ENCODE measurements at regions not wholly inside any gene's neighbourhood (a gene's known extent, or its start where the extent isn't known, plus 50 kb on each side); places are given as distances from the start of the nearest gene placed in this dataset.
A peak's percentile ranks its signal among the peaks of the same experiment; 100 is the strongest.
"Not testable (repeated sequence)": the region's sequence is repeated elsewhere in the genome, so short reads cannot be mapped to it uniquely, and the experiment has no call there.

DNA sequence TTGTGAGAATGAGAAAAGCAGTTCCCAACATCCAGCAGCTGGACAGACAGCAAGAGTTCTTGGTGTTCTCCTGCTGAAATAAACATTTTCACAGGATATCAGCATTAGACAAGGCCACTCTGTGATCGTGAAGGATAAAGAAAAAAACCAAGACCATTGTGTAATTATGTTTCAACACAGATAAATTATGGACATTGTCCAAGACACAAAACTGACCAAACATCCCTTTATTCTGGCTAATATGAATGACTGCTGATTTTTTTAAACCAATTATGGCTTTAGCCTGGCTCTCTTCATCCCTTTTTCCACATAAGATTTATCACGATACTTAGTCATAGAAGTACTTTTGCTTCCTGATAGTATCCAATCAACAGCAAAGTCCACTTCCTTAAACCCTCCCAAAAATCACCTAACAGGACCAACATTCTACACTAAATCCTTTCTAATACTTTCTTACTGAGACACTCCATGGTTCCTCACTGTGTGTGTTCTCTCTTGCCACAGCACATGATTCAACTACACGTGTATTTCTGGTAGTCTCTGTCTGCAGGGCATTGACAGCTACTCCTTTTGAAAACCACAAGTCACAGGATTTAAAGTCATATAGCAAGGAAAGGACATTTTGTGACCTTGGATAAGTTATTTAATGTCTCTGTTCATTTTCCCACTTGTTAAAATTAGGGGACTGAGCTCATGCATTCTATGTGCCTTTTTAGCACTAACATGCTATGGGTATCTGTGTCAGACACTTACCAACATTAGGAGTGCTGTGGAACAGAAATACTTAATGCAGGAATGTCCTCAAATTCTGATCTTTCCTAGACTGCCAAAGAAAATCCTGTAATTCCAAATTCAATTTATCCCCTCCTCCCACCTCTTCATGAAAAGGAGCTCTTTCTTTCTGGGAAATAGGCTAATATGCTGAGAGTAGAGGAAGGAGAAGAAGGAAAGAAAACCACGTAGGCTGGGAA, 137.2 kb upstream of the PGRMC2 start:
- H3K4me3 ChIP-seq: no peak overlapping the region
- no peaks in the 10 kb centered on the region for H3K9me3 ChIP-seq
- H3K4me1 ChIP-seq: peaks cover 18% of the 10 kb centered on the region
- no peaks in the 10 kb centered on the region for H3K36me3 ChIP-seq
- no peaks in the 10 kb centered on the region for H3K27me3 ChIP-seq
- TF ChIP-seq CTCF (IDR thresholded peaks at IDR 0.05): no peak
- no peak for TF ChIP-seq POLR2AphosphoS5 (IDR thresholded peaks at IDR 0.05)
- WGBS: 62% methylated on average over 4 of the region's 4 CpGs
- no peak for DNase-seq (ENCODE audit: low spot score in 2 of 2)
- H3K27ac ChIP-seq: no peak overlapping the region

DNA sequence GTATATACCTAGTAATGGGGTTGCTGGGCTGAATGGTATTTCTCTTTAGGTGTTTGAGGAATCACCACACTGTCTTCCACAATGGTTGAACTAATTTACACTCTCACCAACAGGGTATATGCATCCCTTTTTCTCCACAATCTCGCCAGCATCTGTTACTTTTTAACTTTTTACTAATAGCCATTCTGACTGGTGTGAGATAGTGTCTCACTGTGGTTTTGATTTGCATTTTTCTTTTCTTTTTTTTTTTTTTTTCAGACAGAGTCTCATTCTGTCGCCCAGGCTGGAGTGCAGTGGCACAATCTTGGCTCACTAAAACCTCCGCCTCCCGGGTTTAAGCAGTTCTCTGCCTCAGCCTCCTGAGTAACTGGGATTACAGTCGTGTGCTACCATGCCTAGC, 134.7 kb upstream of the PGRMC2 start:
- H3K4me1 ChIP-seq: peaks cover 14% of the 10 kb centered on the region
- not testable (repeated sequence) for DNase-seq (ENCODE audit: low spot score in 2 of 2); H3K4me3 ChIP-seq; H3K9me3 ChIP-seq; H3K27ac ChIP-seq; H3K36me3 ChIP-seq; H3K27me3 ChIP-seq
- 89% methylated on average over 5 of the region's 5 CpGs for WGBS

DNA sequence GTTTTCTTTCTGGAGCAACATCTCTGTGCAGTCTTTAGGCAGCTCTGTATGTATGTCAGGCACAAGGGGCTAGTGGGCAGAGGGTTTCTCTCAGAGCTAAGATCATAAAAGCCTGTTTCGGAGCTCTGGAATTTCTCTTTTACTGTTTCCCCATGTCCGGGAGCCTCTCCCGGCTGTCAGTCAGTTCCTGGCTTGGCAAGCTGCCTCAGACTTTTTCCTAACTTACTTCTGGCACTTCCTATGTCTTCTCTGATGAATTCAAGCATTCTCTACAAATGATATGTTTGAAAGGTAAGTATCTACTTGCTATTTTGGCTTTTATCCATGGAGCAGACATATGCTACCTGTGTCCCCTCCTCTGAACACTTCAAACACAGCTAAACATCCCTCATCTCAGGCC, 129.3 kb upstream of the PGRMC2 start:
- Histone ChIP-seq H3K27me3 (no peaks in the 10 kb centered on the region), H3K4me3 (no peak overlapping the region), H3K4me1 (peaks cover 3% of the 10 kb centered on the region), H3K9me3 (peaks cover 4% of the 10 kb centered on the region), H3K36me3 (no peaks in the 10 kb centered on the region), H3K27ac (no peak overlapping the region)
- no peak for DNase-seq (ENCODE audit: low spot score in 2 of 2)
- TF ChIP-seq POLR2AphosphoS5 (IDR thresholded peaks at IDR 0.05): no peak
- 16% methylated on average over 3 of the region's 3 CpGs for WGBS

DNA sequence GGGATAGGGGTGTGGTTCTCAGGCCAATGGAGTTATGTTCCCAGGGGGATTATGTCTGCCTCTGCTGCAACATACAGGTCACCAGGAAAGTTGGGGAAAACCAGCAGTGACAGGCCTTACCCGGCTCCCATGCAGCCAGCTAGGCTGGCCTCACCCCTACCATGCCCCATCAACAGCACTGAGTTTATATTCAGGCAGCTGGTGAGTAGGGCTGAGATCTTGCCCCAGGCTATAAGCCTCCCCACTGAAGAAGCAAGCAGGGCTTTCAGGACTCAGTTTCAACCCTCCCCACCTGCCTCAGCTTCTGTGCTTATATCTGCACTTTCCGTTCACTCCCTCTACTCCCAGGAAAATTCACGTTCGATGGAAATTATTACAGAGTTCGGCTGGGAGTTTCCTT, 122.4 kb upstream of the PGRMC2 start:
- H3K36me3 ChIP-seq: no peaks in the 10 kb centered on the region
- no peak overlapping the region for H3K4me3 ChIP-seq
- H3K27ac ChIP-seq: no peak overlapping the region
- TF ChIP-seq POLR2AphosphoS5 (IDR thresholded peaks at IDR 0.05): no peak
- no peak for TF ChIP-seq CTCF (IDR thresholded peaks at IDR 0.05)
- TF ChIP-seq EP300 (IDR thresholded peaks at IDR 0.05): no peak
- TF ChIP-seq POLR2A (IDR thresholded peaks at IDR 0.05): no peak
- DNase-seq (ENCODE audit: low spot score in 2 of 2): no peak
- no peaks in the 10 kb centered on the region for H3K27me3 ChIP-seq
- H3K9me3 ChIP-seq: peaks cover 4% of the 10 kb centered on the region
- H3K4me1 ChIP-seq: no peaks in the 10 kb centered on the region
- 93% methylated on average over 4 of the region's 5 CpGs for WGBS

- no peak overlapping the region for H3K4me3 ChIP-seq
- no peaks in the 10 kb centered on the region for H3K36me3 ChIP-seq
- peaks cover 5% of the 10 kb centered on the region for H3K9me3 ChIP-seq
- H3K27me3 ChIP-seq: no peaks in the 10 kb centered on the region
- H3K27ac ChIP-seq: no peak overlapping the region
- no peaks in the 10 kb centered on the region for H3K4me1 ChIP-seq
- no peak for DNase-seq (ENCODE audit: low spot score in 2 of 2)
- no peak for TF ChIP-seq EP300 (IDR thresholded peaks at IDR 0.05)
- TF ChIP-seq POLR2AphosphoS5 (IDR thresholded peaks at IDR 0.05): no peak
- no peak for TF ChIP-seq POLR2A (IDR thresholded peaks at IDR 0.05)
- TF ChIP-seq CTCF (IDR thresholded peaks at IDR 0.05): no peak
- 80% methylated on average over 2 of the region's 2 CpGs for WGBS
Observed at GRCh38 chr4:128403586-128403985, 116.0 kb upstream of the PGRMC2 start.

DNA sequence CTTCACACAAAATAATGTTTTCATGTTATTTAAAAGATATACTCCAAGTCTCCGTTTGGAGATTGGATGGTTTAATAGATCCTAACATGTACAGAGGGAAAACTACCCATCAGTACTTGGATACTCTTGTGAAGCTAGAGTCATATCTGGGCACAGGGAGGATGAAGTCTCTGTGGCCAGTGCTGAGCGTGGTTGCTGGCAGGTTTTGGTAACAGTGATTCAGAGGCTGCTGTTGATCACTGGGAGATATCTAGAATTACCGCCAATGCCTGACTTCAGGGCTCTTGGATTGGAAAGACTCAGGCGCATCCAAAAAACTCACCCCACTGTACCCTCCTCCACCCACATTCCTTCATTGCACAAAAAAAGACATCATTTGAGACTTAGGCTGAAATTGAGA, 107.2 kb upstream of the PGRMC2 start:
- WGBS: 43% methylated on average over 4 of the region's 4 CpGs
- no peaks in the 10 kb centered on the region for H3K36me3 ChIP-seq

More for the DNA sequence above, 107.2 kb upstream of the PGRMC2 start:
- DNase-seq (ENCODE audit: low spot score in 2 of 2): no peak
- no peaks in the 10 kb centered on the region for H3K9me3 ChIP-seq
- TF ChIP-seq EP300 (IDR thresholded peaks at IDR 0.05): no peak
- TF ChIP-seq CTCF (IDR thresholded peaks at IDR 0.05): no peak
- TF ChIP-seq POLR2AphosphoS5 (IDR thresholded peaks at IDR 0.05): no peak
- H3K4me1 ChIP-seq: peaks cover 35% of the 10 kb centered on the region
- no peaks in the 10 kb centered on the region for H3K27me3 ChIP-seq
- H3K4me3 ChIP-seq: no peak overlapping the region
- H3K27ac ChIP-seq: peak overlapping the region; percentile 74

Data from suprapubic skin (tissue), 4 donors.